Amniotic epithelial cell (primary cell): ENCODE measurements at regions not wholly inside any gene's neighbourhood (a gene's known extent, or its start where the extent isn't known, plus 50 kb on each side); places are given as distances from the start of the nearest gene placed in this dataset.

Experiments
- DNase-seq: peaks from one replicate; pipeline ENCODE4 v3.0.0-alpha.2; 2010; ENCODE audit warnings: low read depth

- no peak for DNase-seq
Observed at GRCh38 chr2:2871480-2872308, 505.9 kb downstream of the EIPR1 start.

DNA sequence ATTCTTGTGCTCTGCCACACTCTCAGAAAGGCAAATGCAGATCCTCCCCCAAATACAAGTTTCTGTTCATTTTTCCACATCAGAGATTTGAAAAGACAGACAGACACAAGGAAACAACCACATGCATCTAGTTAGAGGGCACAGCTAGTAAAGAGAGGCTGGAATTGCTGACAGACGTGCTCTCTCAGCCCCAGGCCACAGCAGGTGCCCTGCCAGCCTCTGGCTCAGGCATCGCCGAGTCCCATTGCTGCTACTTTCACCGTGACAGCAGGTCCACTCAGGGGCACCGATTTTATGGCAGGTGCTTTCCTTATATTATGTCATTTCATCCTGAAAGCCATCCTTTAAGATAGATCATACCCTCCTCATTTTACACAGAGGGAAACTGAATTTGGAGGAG, 507.5 kb downstream of the EIPR1 start:
- no peak for DNase-seq

GRCh38 chr2:2869553-2869952, 508.1 kb downstream of the EIPR1 start:
- no peak for DNase-seq

GRCh38 chr2:2868085-2868484, 509.5 kb downstream of the EIPR1 start:
- no peak for DNase-seq

DNA sequence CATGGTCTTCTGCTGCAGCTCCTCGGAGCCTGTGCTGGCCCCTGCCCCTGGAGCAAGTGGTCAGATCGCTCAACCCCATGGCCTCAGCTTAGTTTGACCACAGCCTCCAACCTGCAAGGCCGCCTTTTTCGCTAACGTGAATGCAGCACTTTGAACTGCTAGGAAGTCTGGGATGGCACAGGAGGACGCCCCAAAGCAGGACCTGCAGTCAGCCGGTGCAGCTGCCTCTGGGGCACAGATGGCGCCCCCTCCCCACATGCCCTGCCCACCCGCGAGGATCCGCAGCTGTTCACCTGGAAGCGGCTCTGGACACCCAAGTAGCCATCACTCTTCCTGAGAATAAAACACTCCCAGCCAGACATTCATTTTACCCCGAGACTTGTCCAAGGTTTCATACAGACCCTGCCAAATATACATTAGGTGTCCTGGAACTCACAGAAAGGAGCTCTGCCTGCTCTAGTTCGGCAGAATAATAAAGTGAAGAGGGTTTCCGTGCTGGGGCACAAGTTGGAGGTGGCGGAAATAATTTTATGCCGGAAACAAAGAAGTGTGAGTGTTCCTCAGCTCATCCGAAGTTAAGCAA, 510.1 kb downstream of the EIPR1 start:
- no peak for DNase-seq

DNA sequence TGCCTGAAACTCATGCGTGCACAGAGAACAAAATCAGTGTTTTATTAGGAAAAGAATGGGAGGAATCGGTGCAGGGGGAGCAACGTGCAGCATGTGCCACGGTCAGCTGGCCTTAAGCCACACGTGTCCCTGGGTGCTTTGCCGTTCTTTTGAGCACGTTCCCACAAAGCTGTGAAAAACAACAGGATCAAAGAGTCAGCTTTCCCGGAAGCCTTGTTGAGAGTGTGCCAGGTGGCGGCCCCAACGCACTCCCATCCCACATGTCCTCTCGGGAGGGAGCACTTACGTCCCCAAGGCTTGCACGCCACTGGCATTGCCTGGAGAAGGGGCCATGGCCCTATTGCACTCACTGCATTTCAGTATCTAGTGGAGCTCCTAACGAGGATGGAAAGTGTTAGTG, 511.2 kb downstream of the EIPR1 start:
- no peak for DNase-seq

DNA sequence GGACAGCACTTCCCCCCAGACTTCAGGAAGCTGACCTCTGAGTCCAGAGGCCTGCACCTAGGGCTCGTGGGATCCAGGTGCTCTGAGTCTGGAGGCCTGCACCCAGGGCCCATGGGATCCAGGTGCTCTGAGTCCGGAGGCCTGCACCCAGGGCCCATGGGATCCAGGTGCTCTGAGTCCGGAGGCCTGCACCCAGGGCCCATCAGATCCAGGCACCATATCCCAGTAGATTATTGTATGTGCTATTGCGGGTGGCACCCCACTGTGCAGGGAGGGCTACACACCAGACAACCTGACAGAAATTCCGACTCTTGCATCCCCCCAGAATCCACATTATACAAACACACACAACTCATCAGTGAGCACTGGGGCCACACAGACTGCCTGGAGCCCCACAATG, 515.2 kb downstream of the EIPR1 start:
- no peak for DNase-seq

DNA sequence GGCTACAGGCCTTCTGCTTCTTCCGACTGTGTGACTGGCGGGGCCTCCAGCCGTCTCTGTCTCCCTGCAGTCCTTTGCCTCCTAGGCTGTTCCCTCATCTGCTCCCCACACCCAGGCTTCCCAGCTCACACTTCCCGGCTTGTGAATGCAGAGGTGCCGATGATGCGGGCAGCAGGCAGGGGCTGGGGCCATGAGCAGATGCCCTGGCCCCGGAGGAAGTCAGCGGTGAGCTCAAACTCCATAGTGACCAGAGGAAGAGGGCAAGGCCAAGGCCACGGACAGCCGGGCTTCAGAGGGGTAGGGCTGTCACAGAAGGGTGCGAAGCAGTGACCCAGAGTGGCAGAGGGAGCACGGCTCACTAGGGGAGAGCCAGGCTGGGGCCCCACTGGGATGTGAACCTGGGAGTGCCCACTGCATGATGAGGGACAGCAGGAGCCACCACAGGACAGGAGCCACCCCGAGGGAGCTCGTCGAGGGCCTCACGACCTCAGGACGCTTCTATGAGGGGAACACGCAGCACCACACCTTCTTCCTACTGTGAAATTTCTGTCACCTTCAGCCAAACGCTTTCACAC, 515.9 kb downstream of the EIPR1 start:
- DNase-seq = no peak

DNA sequence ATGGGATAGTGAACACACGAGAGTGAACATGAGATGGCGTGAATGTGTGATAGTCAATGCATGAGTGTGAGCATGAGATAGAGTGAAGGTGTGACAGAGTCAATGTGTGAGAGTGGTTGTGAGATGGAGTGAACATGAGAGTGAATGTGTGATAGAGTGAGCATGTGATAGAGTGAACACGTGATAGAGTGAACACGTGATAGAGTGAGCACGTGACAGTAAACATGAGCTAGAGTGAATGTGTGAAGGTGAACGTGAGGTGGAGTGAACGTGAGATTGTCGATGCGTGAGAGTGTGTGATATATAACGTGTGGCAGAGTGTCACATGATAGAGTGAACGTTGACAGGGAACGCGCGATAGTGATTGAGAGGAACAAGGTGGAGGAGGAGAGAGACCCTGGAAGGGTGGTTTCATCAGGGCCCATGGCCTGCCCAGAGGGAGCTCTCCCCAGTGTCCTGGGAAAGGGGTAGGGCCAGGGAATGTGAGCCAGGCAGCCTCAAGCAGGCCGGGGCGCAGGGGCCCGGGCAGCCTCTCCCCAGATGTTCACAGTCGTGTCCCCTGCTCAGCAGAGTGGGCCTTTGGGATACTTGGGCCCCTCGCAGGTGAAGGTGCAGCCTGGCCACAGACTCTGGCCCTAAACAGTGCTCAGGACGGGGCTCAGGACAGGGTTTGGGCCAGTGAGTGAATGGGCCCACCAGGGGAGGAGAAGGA, 516.9 kb downstream of the EIPR1 start:
- no peak for DNase-seq

DNA sequence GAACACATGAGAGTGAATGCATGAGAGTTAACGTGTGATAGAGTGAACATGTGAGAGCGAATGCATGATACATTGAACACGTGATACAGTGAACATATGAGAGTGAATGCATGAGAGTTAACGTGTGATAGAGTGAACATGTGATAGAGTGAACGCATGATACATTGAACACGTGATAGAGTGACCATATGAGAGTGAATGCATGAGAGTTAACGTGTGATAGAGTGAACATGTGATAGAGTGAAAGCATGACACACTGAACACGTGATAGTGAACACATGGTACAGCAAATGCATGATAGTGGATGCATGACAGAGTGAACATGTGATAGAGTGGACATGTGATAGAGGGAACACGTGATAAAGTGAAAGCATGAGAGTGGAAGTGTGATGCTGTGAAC, 517.9 kb downstream of the EIPR1 start:
- DNase-seq = no peak

- no peak for DNase-seq
Observed at GRCh38 chr2:2859164-2859563, 518.5 kb downstream of the EIPR1 start.

- DNase-seq = no peak
Observed at GRCh38 chr2:2856723-2857415, 520.7 kb downstream of the EIPR1 start.

- no peak for DNase-seq
Observed at GRCh38 chr2:2855297-2855696, 522.3 kb downstream of the EIPR1 start.

DNA sequence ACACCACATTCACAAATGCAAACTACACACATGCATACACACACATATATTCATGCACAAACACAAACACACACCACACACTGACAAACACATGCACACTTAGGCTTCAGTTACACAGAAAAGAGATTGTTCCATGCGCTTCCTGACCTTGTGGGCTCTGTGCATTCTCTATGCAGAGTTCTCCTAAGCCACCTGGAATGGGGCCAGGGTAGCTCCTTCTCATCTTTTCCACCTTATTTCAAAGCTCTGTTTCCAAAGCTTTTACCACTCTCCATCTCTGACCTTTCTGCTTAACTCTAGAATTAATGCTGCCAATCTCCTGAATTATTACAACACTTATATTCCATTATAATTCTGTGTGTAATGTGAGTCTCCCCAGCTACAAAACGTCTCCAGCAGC, 522.3 kb upstream of the MYT1L start:
- no peak for DNase-seq

DNA sequence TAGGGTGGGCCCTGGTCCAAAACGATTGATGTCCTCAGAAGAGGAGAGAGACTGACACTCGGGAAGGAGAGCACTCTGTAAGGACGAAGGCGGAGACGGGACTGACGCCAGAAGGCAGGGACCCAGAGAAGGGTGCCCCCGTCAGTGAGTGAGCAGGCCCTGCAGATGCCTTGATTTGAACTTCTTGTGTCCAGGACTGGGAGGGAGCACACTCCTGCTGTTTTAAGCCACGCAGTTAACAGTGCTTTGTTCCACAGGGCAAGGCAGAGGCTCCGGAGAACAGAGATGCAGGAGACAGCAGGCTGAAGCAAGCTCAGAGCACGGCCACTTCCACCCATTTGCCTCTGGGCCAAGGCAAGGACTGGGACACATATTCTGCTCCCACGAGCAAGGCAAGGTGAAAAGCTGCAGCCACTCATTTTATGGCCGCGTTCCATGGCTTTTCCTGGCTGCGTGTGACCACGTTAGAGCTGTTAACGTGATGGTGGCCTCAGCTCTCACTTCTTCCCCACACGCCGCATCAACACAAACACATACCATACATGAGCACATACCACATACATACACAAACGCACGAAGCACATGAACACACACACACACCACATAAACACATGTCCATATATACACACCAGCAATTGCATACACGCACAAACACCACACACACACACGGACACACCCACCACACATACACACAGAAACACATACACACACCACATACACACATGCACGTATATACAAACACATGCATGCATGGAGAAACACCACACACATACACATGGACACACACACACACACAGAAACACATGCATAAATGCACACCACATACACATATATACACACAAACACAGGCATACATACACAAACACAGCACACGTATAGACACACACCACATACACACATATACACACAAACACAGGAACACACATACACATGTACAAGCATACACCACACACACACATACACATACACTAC, 521.0 kb upstream of the MYT1L start:
- no peak for DNase-seq

DNA sequence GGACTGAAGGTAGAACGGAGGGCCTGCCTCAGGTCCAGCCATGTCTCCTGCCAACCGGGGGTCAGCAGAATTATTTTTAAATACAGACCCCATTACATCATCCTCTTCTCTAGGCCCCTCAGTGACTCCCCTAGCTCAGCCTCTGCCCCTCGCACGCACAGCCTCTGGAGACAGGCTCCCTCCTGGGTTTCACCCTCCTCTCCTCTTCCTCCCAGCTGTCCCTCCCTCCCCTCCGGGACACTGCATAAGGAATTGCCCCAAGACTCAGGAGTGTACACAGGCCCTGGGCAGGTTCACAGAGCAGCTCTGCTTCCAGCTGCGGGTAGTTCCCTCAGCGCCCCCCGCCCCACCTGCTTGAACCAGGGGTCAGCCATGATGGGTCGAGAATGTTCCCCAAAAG, 520.2 kb upstream of the MYT1L start:
- DNase-seq = no peak

DNA sequence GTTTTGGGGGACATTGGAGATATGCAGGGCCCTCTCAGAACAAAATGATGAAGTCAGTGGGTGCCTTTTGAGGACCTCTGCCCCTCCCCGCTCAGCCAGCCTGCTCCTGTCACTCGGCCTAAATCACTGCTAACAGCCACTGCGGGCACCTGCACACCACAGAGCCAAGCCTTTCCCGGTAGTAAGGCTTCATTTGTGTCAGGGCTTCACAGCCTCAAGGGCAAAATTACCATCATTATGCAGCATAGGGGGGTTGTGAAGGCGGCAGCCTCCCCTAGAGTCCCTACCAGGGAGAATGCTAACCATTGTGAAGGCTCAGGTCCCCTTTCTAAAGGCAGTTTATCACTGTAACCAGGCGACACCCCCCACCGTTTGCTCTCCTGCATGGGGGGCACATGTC, 519.8 kb upstream of the MYT1L start:
- no peak for DNase-seq

GRCh38 chr2:2850218-2850755, 519.2 kb upstream of the MYT1L start:
- no peak for DNase-seq

DNA sequence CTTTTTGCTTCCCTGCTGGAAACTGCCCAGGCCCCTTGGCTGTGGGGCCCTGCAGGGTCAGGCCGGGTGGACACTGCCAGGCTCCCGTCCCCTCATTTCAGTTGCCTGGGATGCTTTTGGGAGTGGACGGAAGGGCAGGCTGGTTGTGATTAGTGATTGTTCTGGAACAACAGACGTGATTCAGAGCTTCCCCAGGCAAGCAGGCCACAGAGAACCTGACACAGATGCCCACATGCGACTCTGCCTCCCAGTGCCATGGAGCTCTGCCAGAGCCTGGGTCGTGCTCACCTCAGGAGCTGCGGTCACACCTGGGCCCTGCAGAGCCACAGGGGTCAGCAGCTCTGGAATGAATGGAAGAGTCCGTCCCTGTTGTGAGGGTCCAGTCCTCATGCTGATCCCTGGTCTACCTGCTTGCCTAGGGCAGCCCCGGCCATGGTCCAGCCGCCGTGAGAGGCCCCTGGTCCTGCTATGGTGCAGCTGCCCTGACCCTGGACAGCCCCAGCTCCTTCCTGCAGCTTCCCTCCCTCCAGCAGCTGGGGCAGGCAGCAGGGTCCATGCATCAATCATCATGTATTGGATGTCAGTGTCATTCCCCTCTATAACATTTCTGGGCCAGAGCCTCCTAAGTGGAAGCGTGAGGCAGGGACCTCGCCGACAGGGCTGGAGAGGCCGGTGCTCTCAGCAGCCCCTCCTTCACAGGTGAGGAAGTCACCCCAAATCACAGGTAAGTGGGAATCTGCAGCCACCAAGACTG, 518.6 kb upstream of the MYT1L start:
- DNase-seq = no peak
